IPS-20b (cell line): ENCODE measurements at regions not wholly inside any gene's neighbourhood (a gene's known extent, or its start where the extent isn't known, plus 50 kb on each side); places are given as distances from the start of the nearest gene placed in this dataset.
A peak's percentile ranks its signal among the peaks of the same experiment; 100 is the strongest.
"Not testable (repeated sequence)": the region's sequence is repeated elsewhere in the genome, so short reads cannot be mapped to it uniquely, and the experiment has no call there.

Source experiments
- H3K27ac ChIP-seq: one replicate; pipeline ENCODE4 v1.5.1; 2013; ENCODE audit warnings: low read length
- H3K27me3 ChIP-seq: 2 replicates; pipeline ENCODE4 v1.6.1; 2013; ENCODE audit warnings: mild to moderate bottlenecking, low read length, inconsistent platforms; ENCODE audit not compliant: insufficient read depth
- H3K36me3 ChIP-seq: 2 replicates; pipeline ENCODE4 v1.6.1; 2013; ENCODE audit warnings: low read depth, mild to moderate bottlenecking, inconsistent platforms, low read length, moderate library complexity; ENCODE audit not compliant: insufficient read depth
- H3K4me1 ChIP-seq: 2 replicates; pipeline ENCODE4 v1.6.1; 2013; ENCODE audit warnings: mild to moderate bottlenecking, control low read depth, inconsistent platforms, low read length, moderate library complexity; ENCODE audit not compliant: insufficient read depth
- H3K4me3 ChIP-seq: 2 replicates; pipeline ENCODE4 v1.5.1; 2013; ENCODE audit warnings: mild to moderate bottlenecking, low read length, inconsistent platforms
- H3K9ac ChIP-seq: 2 replicates; pipeline ENCODE4 v1.6.1; 2013; ENCODE audit warnings: low read depth, mild to moderate bottlenecking, inconsistent platforms, low read length, moderate library complexity
- H3K9me3 ChIP-seq: 2 replicates; pipeline ENCODE4 v1.6.1; 2013; ENCODE audit warnings: mild to moderate bottlenecking, low read depth, low read length, inconsistent platforms; ENCODE audit not compliant: insufficient read depth

GRCh38 chr2:83359336-83359735, 1099.7 kb downstream of the SUCLG1 start:
- Histone ChIP-seq H3K4me1 (no peaks in the 10 kb centered on the region), H3K27me3 (no peaks in the 10 kb centered on the region), H3K27ac (no peak overlapping the region), H3K4me3 (no peak overlapping the region), H3K9ac (no peak overlapping the region), H3K9me3 (no peaks in the 10 kb centered on the region), H3K36me3 (no peaks in the 10 kb centered on the region)

- no peak overlapping the region for H3K9ac ChIP-seq
- H3K36me3 ChIP-seq = no peaks in the 10 kb centered on the region
- no peaks in the 10 kb centered on the region for H3K4me1 ChIP-seq
Measured at GRCh38 chr2:83342860-83343329, 1116.2 kb downstream of the SUCLG1 start.

GRCh38 chr2:83340424-83340823, 1118.7 kb downstream of the SUCLG1 start:
- no peak overlapping the region for H3K27ac ChIP-seq
- no peaks in the 10 kb centered on the region for H3K27me3 ChIP-seq
- no peaks in the 10 kb centered on the region for H3K9me3 ChIP-seq
- no peaks in the 10 kb centered on the region for H3K4me1 ChIP-seq
- no peak overlapping the region for H3K4me3 ChIP-seq
- no peak overlapping the region for H3K9ac ChIP-seq
- H3K36me3 ChIP-seq = no peaks in the 10 kb centered on the region

More at GRCh38 chr2:83342860-83343329, 1116.2 kb downstream of the SUCLG1 start:
- H3K27ac ChIP-seq = no peak overlapping the region
- no peak overlapping the region for H3K4me3 ChIP-seq
- H3K9me3 ChIP-seq = peaks cover 7% of the 10 kb centered on the region
- no peaks in the 10 kb centered on the region for H3K27me3 ChIP-seq

- H3K27me3 ChIP-seq, H3K9me3 ChIP-seq, H3K9ac ChIP-seq, H3K4me1 ChIP-seq, H3K36me3 ChIP-seq, H3K27ac ChIP-seq, H3K4me3 ChIP-seq: not testable (repeated sequence)
Measured at GRCh38 chr2:83339942-83340341, 1119.1 kb downstream of the SUCLG1 start.

- Histone ChIP-seq H3K9ac (no peak overlapping the region), H3K27ac (no peak overlapping the region), H3K4me1 (no peaks in the 10 kb centered on the region), H3K27me3 (no peaks in the 10 kb centered on the region), H3K4me3 (no peak overlapping the region), H3K36me3 (no peaks in the 10 kb centered on the region), H3K9me3 (no peaks in the 10 kb centered on the region)
Measured at GRCh38 chr2:83331810-83332209, 1127.3 kb downstream of the SUCLG1 start.

GRCh38 chr2:83323038-83323437, 1136.0 kb downstream of the SUCLG1 start:
- no peak overlapping the region for H3K9ac ChIP-seq
- H3K27ac ChIP-seq = no peak overlapping the region
- no peaks in the 10 kb centered on the region for H3K36me3 ChIP-seq
- H3K4me1 ChIP-seq = no peaks in the 10 kb centered on the region
- H3K27me3 ChIP-seq = no peaks in the 10 kb centered on the region
- H3K9me3 ChIP-seq = no peaks in the 10 kb centered on the region
- no peak overlapping the region for H3K4me3 ChIP-seq

GRCh38 chr2:83320053-83320452, 1139.0 kb downstream of the SUCLG1 start:
- Histone ChIP-seq H3K9ac (no peak overlapping the region), H3K27me3 (no peaks in the 10 kb centered on the region), H3K9me3 (no peaks in the 10 kb centered on the region), H3K4me3 (no peak overlapping the region), H3K36me3 (no peaks in the 10 kb centered on the region), H3K27ac (no peak overlapping the region), H3K4me1 (no peaks in the 10 kb centered on the region)

- H3K27ac ChIP-seq = no peak overlapping the region
- H3K4me1 ChIP-seq = no peaks in the 10 kb centered on the region
- H3K4me3 ChIP-seq = no peak overlapping the region
- H3K9ac ChIP-seq = no peak overlapping the region
- no peaks in the 10 kb centered on the region for H3K9me3 ChIP-seq
- no peaks in the 10 kb centered on the region for H3K36me3 ChIP-seq
- no peaks in the 10 kb centered on the region for H3K27me3 ChIP-seq
Measured at GRCh38 chr2:83305758-83306378, 1153.2 kb downstream of the SUCLG1 start.

GRCh38 chr2:83291083-83291482, 1168.0 kb downstream of the SUCLG1 start:
- H3K9ac ChIP-seq = no peak overlapping the region
- peaks cover 3% of the 10 kb centered on the region; the same call in 1 of the 2 replicates for H3K9me3 ChIP-seq
- no peaks in the 10 kb centered on the region for H3K36me3 ChIP-seq
- no peak overlapping the region for H3K4me3 ChIP-seq
- no peak overlapping the region for H3K27ac ChIP-seq
- no peaks in the 10 kb centered on the region for H3K4me1 ChIP-seq
- no peaks in the 10 kb centered on the region for H3K27me3 ChIP-seq

GRCh38 chr2:83282841-83283240, 1176.2 kb downstream of the SUCLG1 start:
- no peak overlapping the region for H3K4me3 ChIP-seq

GRCh38 chr2:83282043-83282795, 1176.9 kb downstream of the SUCLG1 start:
- peaks cover 7% of the 10 kb centered on the region for H3K4me1 ChIP-seq
- no peaks in the 10 kb centered on the region for H3K36me3 ChIP-seq
- H3K27ac ChIP-seq = no peak overlapping the region
- no peak overlapping the region for H3K9ac ChIP-seq
- H3K9me3 ChIP-seq = peaks cover 37% of the 10 kb centered on the region
- H3K4me3 ChIP-seq = no peak overlapping the region
- H3K27me3 ChIP-seq = no peaks in the 10 kb centered on the region

More at GRCh38 chr2:83282841-83283240, 1176.2 kb downstream of the SUCLG1 start:
- peaks cover 7% of the 10 kb centered on the region for H3K4me1 ChIP-seq
- H3K27me3 ChIP-seq = no peaks in the 10 kb centered on the region
- peaks cover 37% of the 10 kb centered on the region for H3K9me3 ChIP-seq
- H3K9ac ChIP-seq = peak overlapping the region; percentile 41; the same call in 1 of the 2 replicates
- H3K27ac ChIP-seq = no peak overlapping the region
- no peaks in the 10 kb centered on the region for H3K36me3 ChIP-seq

GRCh38 chr2:83280391-83280790, 1178.7 kb downstream of the SUCLG1 start:
- no peak overlapping the region for H3K27ac ChIP-seq
- peaks cover 28% of the 10 kb centered on the region for H3K9me3 ChIP-seq
- H3K36me3 ChIP-seq = no peaks in the 10 kb centered on the region
- no peak overlapping the region for H3K4me3 ChIP-seq
- peaks cover 7% of the 10 kb centered on the region for H3K4me1 ChIP-seq
- H3K27me3 ChIP-seq = no peaks in the 10 kb centered on the region
- H3K9ac ChIP-seq = no peak overlapping the region
